IMR-90 (cell line): ENCODE measurements at regions not wholly inside any gene's neighbourhood (a gene's known extent, or its start where the extent isn't known, plus 50 kb on each side); places are given as distances from the start of the nearest gene placed in this dataset.

Experiments used
- POLR2A ChIP-seq: IDR thresholded peaks from 2 replicates; pipeline ENCODE4 v1.6.1; 2012; ENCODE audit warnings: mild to moderate bottlenecking, low read depth, low read length
- TF ChIP-seq, protein P1 (sequence below): fragments of 150-350 bp; IDR thresholded peaks from 2 replicates; pipeline ENCODE4 v1.6.1; 2016; ENCODE audit warnings: low read depth, mild to moderate bottlenecking, low read length, moderate library complexity, borderline replicate concordance

GRCh38 chr4:43886196-43886595 lies 562.4 kb downstream of the KCTD8 start:
- TF ChIP-seq, protein P1, sequence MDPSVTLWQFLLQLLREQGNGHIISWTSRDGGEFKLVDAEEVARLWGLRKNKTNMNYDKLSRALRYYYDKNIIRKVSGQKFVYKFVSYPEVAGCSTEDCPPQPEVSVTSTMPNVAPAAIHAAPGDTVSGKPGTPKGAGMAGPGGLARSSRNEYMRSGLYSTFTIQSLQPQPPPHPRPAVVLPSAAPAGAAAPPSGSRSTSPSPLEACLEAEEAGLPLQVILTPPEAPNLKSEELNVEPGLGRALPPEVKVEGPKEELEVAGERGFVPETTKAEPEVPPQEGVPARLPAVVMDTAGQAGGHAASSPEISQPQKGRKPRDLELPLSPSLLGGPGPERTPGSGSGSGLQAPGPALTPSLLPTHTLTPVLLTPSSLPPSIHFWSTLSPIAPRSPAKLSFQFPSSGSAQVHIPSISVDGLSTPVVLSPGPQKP = no peak
- no peak for TF ChIP-seq POLR2A
